ENCODE measurements at regions not wholly inside any gene's neighbourhood (a gene's known extent, or its start where the extent isn't known, plus 50 kb on each side); places are given as distances from the start of the nearest gene placed in this dataset.

DNA sequence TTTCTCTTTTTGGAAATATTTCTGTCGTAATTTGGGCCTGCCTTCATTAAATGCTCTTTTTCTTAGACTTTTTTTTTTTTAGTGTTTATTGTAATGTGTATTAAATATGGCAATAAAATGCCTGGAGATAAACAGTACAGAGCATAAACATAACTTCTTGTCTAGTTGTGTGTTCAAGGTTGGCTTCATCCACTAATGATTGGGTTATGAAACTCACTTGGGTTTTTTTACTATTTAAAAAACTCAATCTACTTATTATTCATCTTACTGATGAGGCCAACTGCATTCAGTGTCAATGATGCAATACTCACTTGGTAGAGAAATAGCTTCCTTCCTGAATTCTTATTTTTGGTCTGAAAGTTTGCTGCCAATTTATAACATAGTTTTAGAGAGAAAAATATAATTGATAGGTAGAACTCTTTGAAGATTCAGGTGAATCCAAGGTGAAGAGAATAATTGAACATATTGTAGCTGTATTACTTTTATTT is 144.2 kb upstream of the NABP1 start:
- TF ChIP-seq POLR2AphosphoS5 (IDR thresholded peaks at IDR 0.05) (no peak), POLR2A (IDR thresholded peaks at IDR 0.05) (no peak)
- TF ChIP-seq, protein P1, sequence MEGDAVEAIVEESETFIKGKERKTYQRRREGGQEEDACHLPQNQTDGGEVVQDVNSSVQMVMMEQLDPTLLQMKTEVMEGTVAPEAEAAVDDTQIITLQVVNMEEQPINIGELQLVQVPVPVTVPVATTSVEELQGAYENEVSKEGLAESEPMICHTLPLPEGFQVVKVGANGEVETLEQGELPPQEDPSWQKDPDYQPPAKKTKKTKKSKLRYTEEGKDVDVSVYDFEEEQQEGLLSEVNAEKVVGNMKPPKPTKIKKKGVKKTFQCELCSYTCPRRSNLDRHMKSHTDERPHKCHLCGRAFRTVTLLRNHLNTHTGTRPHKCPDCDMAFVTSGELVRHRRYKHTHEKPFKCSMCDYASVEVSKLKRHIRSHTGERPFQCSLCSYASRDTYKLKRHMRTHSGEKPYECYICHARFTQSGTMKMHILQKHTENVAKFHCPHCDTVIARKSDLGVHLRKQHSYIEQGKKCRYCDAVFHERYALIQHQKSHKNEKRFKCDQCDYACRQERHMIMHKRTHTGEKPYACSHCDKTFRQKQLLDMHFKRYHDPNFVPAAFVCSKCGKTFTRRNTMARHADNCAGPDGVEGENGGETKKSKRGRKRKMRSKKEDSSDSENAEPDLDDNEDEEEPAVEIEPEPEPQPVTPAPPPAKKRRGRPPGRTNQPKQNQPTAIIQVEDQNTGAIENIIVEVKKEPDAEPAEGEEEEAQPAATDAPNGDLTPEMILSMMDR (IDR thresholded peaks at IDR 0.05), result no peak
- WGBS, result 78% methylated on average over 1 of the region's 1 CpG
- DNase-seq (ENCODE audit: low spot score), result no peak
- Histone ChIP-seq H3K27me3 (replicated peaks; ENCODE audit: insufficient read depth) (no peaks in the 10 kb centered on the region), H3K4me3 (no peak overlapping the region), H3K9me3 (no peaks in the 10 kb centered on the region), H3K36me3 (no peaks in the 10 kb centered on the region), H3K27ac (no peak overlapping the region), H3K4me1 (replicated peaks) (no peaks in the 10 kb centered on the region)
- intact Hi-C loops (cut with DNase I), result no loop called here

DNA sequence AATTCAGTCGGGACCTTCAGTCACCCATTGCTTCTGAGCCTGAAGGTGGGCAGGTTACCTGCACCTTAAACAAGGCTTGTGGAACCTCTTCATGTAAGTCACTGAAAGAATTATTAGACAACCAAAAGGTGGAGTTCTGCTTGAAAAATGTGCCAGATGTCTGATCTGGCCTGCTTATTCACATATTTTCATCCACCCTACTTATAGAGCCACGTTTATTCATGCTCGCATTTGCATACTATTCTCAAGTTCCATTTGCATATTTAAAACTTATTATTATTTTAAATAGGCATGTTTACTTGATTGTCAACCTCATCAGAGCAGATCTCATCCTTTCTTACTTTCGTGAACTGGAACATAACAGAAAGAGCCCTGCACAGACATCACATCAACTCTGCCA is 140.0 kb upstream of the NABP1 start:
- 92% methylated on average over 4 of the region's 4 CpGs for WGBS
- TF ChIP-seq, protein P1 (IDR thresholded peaks at IDR 0.05), result no peak
- no peaks in the 10 kb centered on the region for H3K36me3 ChIP-seq
- H3K4me1 ChIP-seq (replicated peaks), result no peaks in the 10 kb centered on the region
- no peak for DNase-seq (ENCODE audit: low spot score)
- H3K27me3 ChIP-seq (replicated peaks; ENCODE audit: insufficient read depth), result no peaks in the 10 kb centered on the region
- no peak overlapping the region for H3K4me3 ChIP-seq
- no peak overlapping the region for H3K27ac ChIP-seq
- intact Hi-C loops (cut with DNase I), result no loop called here
- H3K9me3 ChIP-seq, result no peaks in the 10 kb centered on the region

DNA sequence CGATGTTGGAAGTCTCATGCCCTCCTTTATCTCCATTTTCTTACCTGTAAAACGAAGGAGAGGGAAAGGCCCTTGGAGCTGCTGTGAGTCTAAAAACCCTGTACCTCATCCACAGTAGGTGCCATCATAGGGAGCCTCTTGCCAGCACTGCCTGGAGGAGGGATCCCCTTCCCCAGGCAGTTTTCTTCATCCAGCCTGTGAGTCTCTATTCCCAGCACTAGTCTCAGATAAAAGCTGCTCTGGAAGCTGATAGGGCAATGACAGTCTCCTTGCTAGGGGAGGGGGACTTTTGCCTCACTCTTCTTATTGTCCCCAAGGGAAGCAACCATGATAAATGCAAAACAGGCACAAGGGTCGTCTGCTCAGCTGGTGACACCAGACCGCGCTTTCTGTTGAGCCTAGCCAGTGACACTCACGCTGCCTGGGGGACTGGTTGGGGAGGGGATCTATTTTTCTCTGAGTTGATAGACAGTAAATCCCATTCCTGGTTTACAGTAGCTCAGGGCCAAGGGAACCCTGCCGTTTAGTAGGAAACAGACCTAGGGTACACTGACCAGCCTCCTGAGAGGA is 139.5 kb upstream of the NABP1 start:
- DNase-seq (ENCODE audit: low spot score), result no peak
- WGBS, result 84% methylated on average over 7 of the region's 7 CpGs
- no peaks in the 10 kb centered on the region for H3K9me3 ChIP-seq
- TF ChIP-seq, protein P1 (IDR thresholded peaks at IDR 0.05), result no peak
- no peak for TF ChIP-seq POLR2A (IDR thresholded peaks at IDR 0.05)
- TF ChIP-seq POLR2AphosphoS5 (IDR thresholded peaks at IDR 0.05), result no peak
- H3K36me3 ChIP-seq, result no peaks in the 10 kb centered on the region
- H3K4me1 ChIP-seq (replicated peaks), result no peaks in the 10 kb centered on the region
- H3K27ac ChIP-seq, result no peak overlapping the region
- intact Hi-C loops (cut with DNase I), result no loop called here
- H3K4me3 ChIP-seq, result no peak overlapping the region
- no peaks in the 10 kb centered on the region for H3K27me3 ChIP-seq (replicated peaks; ENCODE audit: insufficient read depth)

DNA sequence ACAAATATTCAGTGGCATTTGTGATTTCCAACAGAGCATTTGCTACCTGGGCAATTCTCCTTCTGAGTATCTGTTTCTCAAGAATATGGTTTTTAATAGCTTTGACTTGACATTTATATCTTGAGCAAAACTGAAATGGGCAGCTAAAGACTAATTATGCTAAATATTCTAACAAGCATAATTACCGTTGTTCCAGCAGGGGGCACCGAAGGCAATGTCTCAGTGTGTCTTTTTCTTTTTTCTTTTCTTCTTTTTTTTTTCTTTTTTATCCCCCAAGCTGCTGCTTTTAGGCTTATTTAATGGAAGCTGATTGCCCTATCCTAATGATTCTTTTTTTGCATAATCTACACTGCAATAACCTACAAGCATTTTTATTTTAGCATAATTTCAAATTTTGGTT is 138.9 kb upstream of the NABP1 start:
- Histone ChIP-seq H3K4me3 (no peak overlapping the region), H3K27ac (no peak overlapping the region), H3K4me1 (replicated peaks) (no peaks in the 10 kb centered on the region), H3K27me3 (replicated peaks; ENCODE audit: insufficient read depth) (no peaks in the 10 kb centered on the region), H3K36me3 (no peaks in the 10 kb centered on the region), H3K9me3 (no peaks in the 10 kb centered on the region)
- DNase-seq (ENCODE audit: low spot score), result no peak
- no peak for TF ChIP-seq POLR2AphosphoS5 (IDR thresholded peaks at IDR 0.05)
- TF ChIP-seq, protein P1 (IDR thresholded peaks at IDR 0.05), result peak in 1 of 4 experiments; percentile 33
- intact Hi-C loops (cut with DNase I), result no loop called here
- 13% methylated on average over 2 of the region's 2 CpGs for WGBS

DNA sequence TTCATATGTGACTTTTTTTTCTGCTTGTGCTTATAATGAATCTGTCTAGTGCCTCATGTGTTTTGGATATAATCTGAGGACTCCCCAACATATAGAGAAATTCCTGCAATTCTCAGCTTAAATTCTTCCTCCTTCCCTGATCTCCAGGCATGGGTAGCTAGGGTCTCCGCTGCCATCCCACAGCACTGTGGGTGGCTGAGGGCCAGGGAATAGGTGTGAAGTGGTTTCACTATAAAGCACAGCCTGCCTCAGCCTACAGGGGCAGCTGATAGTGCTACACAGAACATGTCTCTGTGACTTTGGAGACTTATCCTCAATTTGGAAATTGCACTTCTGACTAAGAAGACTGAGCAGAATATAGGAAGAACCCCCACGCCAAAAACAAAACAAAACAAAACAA is 137.3 kb upstream of the NABP1 start:
- Histone ChIP-seq H3K4me3 (no peak overlapping the region), H3K27me3 (replicated peaks; ENCODE audit: insufficient read depth) (no peaks in the 10 kb centered on the region), H3K9me3 (no peaks in the 10 kb centered on the region), H3K27ac (no peak overlapping the region), H3K4me1 (replicated peaks) (no peaks in the 10 kb centered on the region), H3K36me3 (no peaks in the 10 kb centered on the region)
- no peak for DNase-seq (ENCODE audit: low spot score)
- no peak for TF ChIP-seq POLR2A (IDR thresholded peaks at IDR 0.05)
- no peak for TF ChIP-seq POLR2AphosphoS5 (IDR thresholded peaks at IDR 0.05)
- TF ChIP-seq, protein P1 (IDR thresholded peaks at IDR 0.05), result no peak
- intact Hi-C loops (cut with DNase I), result no loop called here
- WGBS, result 98% methylated on average over 2 of the region's 2 CpGs

Measured in prostate gland (tissue), 2 donors.